A673 (cell line): ENCODE measurements at regions not wholly inside any gene's neighbourhood (a gene's known extent, or its start where the extent isn't known, plus 50 kb on each side); places are given as distances from the start of the nearest gene placed in this dataset.
A peak's percentile ranks its signal among the peaks of the same experiment; 100 is the strongest.

Experiments used
- BruUV-seq: library from RNA; stranded (reverse); fragments of 400-500 nt; replicated peaks from 2 replicates; lab custom pipeline; 2021; lab: Mats Ljungman, UMichigan
- CTCF ChIA-PET: fragments of 300-600 bp; sonication (Branson Sonifier 250); formaldehyde crosslinking; loops from one replicate; lab custom pipeline; 2022; ENCODE audit warnings: antibody characterized with exemption; lab: Charles Lee
- POLR2A ChIA-PET: fragments of 300-600 bp; sonication (Branson Sonifier 250); formaldehyde crosslinking; loops from one replicate; lab custom pipeline; 2022; ENCODE audit warnings: antibody characterized with exemption; ENCODE audit not compliant: low non-redundant PET; lab: Charles Lee
- DNase-seq: peaks from one replicate; pipeline ENCODE4 v3.0.0-alpha.2; 2015; ENCODE audit warnings: low spot score
- H3K27ac ChIP-seq: fragments of 200-600 bp; sonication (generic); 2 replicates; pipeline ENCODE4 v1.5.1; 2016; ENCODE audit warnings: mixed run types, low read depth, mild to moderate bottlenecking, mixed read lengths, antibody characterized with exemption, low read length; ENCODE audit not compliant: poor library complexity, severe bottlenecking
- H3K27me3 ChIP-seq: fragments of 200-600 bp; sonication (generic); replicated peaks from 2 replicates; pipeline ENCODE4 v1.6.1; 2017; ENCODE audit warnings: mixed run types, low read depth, mild to moderate bottlenecking, mixed read lengths, antibody characterized with exemption, low read length; ENCODE audit not compliant: insufficient read depth, poor library complexity
- H3K36me3 ChIP-seq: fragments of 200-600 bp; sonication (generic); 2 replicates; pipeline ENCODE4 v1.6.1; 2016; ENCODE audit warnings: mixed run types, mild to moderate bottlenecking, mixed read lengths, antibody characterized with exemption, low read length; ENCODE audit not compliant: insufficient read depth, poor library complexity, severe bottlenecking
- H3K4me1 ChIP-seq: fragments of 200-600 bp; sonication (generic); 2 replicates; pipeline ENCODE4 v1.6.1; 2017; ENCODE audit warnings: mixed run types, mild to moderate bottlenecking, mixed read lengths, antibody characterized with exemption, low read length; ENCODE audit not compliant: insufficient read depth, poor library complexity, severe bottlenecking
- H3K4me3 ChIP-seq: fragments of 200-600 bp; sonication (generic); 2 replicates; pipeline ENCODE4 v1.5.1; 2016; ENCODE audit warnings: low read depth, mixed run types, mild to moderate bottlenecking, mixed read lengths, low read length; ENCODE audit not compliant: poor library complexity, severe bottlenecking
- H3K9me3 ChIP-seq: fragments of 200-600 bp; sonication (generic); 2 replicates; pipeline ENCODE4 v1.6.1; 2016; ENCODE audit warnings: mixed run types, low read depth, mild to moderate bottlenecking, mixed read lengths, antibody characterized with exemption, low read length; ENCODE audit not compliant: poor library complexity, severe bottlenecking
- CTCF ChIP-seq: fragments of 300-800, 200-600 bp; sonication (generic); conservative IDR thresholded peaks from 2 replicates; pipeline ENCODE4 v1.5.1; 2017; ENCODE audit warnings: low read depth, mild to moderate bottlenecking, antibody characterized with exemption, low read length, moderate library complexity, mixed read lengths
- EZH2 ChIP-seq: fragments of 200-600 bp; sonication (generic); IDR thresholded peaks from 2 replicates; pipeline ENCODE4 v1.6.1; 2017; ENCODE audit warnings: borderline replicate concordance, low read depth, mild to moderate bottlenecking, mixed read lengths, antibody characterized with exemption, low read length; ENCODE audit not compliant: poor library complexity, severe bottlenecking
- intact Hi-C: fragments of 100-400 bp; cut with micrococcal nuclease; formaldehyde crosslinking; loops from one replicate; pipeline ENCODE4 v1.10.0; 2022; ENCODE audit not compliant: unreplicated experiment

- CTCF ChIA-PET: no interaction called here
- no peak for DNase-seq
- intact Hi-C loops: no loop called here
Observed at GRCh38 chr11:121741351-121741760, 288.6 kb upstream of the SORL1-AS1 start.

GRCh38 chr11:121740902-121741301 lies 288.1 kb upstream of the SORL1-AS1 start:
- POLR2A ChIA-PET: no interaction called here
- no peak for TF ChIP-seq EZH2
- no peak for TF ChIP-seq CTCF
- Histone ChIP-seq H3K4me1 (peaks cover 7% of the 10 kb centered on the region), H3K27me3 (no peaks in the 10 kb centered on the region), H3K36me3 (no peaks in the 10 kb centered on the region), H3K9me3 (peaks cover 13% of the 10 kb centered on the region), H3K27ac (peak overlapping the region; percentile 33), H3K4me3 (no peak overlapping the region)
- CTCF ChIA-PET: no interaction called here
- peak; percentile 76 for DNase-seq
- no TSS peak for BruUV-seq
- intact Hi-C loops: no loop called here

More at GRCh38 chr11:121741351-121741760, 288.6 kb upstream of the SORL1-AS1 start:
- peaks cover 7% of the 10 kb centered on the region for H3K4me1 ChIP-seq
- TF ChIP-seq EZH2 (no peak), CTCF (no peak)
- POLR2A ChIA-PET: no interaction called here
- H3K27me3 ChIP-seq: no peaks in the 10 kb centered on the region
- H3K4me3 ChIP-seq: no peak overlapping the region
- peak overlapping the region; percentile 33 for H3K27ac ChIP-seq
- BruUV-seq: no TSS peak
- peaks cover 13% of the 10 kb centered on the region for H3K9me3 ChIP-seq
- no peaks in the 10 kb centered on the region for H3K36me3 ChIP-seq

- no peak overlapping the region for H3K27ac ChIP-seq
- DNase-seq: no peak
- ChIA-PET POLR2A (no interaction called here), CTCF (no interaction called here)
- peaks cover 19% of the 10 kb centered on the region for H3K9me3 ChIP-seq
- H3K4me3 ChIP-seq: no peak overlapping the region
- no peaks in the 10 kb centered on the region for H3K27me3 ChIP-seq
- intact Hi-C loops: no loop called here
- BruUV-seq: no TSS peak
- TF ChIP-seq CTCF (no peak), EZH2 (no peak)
- no peaks in the 10 kb centered on the region for H3K36me3 ChIP-seq
- H3K4me1 ChIP-seq: no peaks in the 10 kb centered on the region
Observed at GRCh38 chr11:121733858-121734257, 281.1 kb upstream of the SORL1-AS1 start.
